Stomach (tissue), 4 donors: ENCODE measurements at regions not wholly inside any gene's neighbourhood (a gene's known extent, or its start where the extent isn't known, plus 50 kb on each side); places are given as distances from the start of the nearest gene placed in this dataset.

ENCODE experiments used
- EP300 ChIP-seq: sonication (generic); formaldehyde crosslinking; IDR thresholded peaks from one replicate; pipeline ENCODE4 v1.6.1; 2017; ENCODE audit warnings: antibody characterized with exemption
- POLR2A ChIP-seq, 4 donors: fragments of 450-650 bp; IDR thresholded peaks; one replicate each; pipeline ENCODE4 v1.6.1; 2016; ENCODE audit warnings: antibody characterized with exemption in 4 of 4, control low read depth in 2 of 4, mild to moderate bottlenecking in 1 of 4, moderate library complexity in 1 of 4
- POLR2AphosphoS5 ChIP-seq, 3 donors: sonication (generic); formaldehyde crosslinking; IDR thresholded peaks; one replicate each; pipeline ENCODE4 v1.6.1; 2016; ENCODE audit warnings: antibody characterized with exemption in 3 of 3
- TF ChIP-seq, protein P1 (sequence below), 7 experiments: fragments of 450-650 bp in 4 of 7; fragments of 200-600 bp in 3 of 7; sonication (generic) in 3 of 7; IDR thresholded peaks; one replicate each; pipeline ENCODE4 v1.5.1; 2016 to 2019; ENCODE audit warnings: antibody characterized with exemption in 7 of 7, control low read depth in 2 of 7, mild to moderate bottlenecking in 1 of 7

DNA sequence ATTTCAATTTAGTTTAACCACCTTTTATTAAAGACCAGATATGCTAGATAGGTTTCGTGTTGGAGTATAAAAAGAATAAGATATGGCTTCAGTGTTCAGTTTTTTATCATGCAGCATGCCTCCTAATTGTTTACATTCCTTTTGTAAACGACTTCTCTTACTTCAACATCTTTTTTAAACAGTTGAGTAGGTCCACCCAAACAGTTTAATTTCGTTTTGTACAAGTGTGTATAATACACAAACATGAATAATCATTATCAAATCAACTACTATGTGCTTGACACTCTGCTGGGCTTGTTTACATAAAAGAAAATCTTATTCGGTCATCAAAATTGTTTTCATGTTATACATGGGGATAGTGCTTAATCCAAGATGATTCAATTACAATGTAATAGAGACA lies 906.3 kb upstream of the ADGRL4 start:
- no peak for TF ChIP-seq POLR2A (IDR thresholded peaks at IDR 0.05)
- TF ChIP-seq, protein P1, sequence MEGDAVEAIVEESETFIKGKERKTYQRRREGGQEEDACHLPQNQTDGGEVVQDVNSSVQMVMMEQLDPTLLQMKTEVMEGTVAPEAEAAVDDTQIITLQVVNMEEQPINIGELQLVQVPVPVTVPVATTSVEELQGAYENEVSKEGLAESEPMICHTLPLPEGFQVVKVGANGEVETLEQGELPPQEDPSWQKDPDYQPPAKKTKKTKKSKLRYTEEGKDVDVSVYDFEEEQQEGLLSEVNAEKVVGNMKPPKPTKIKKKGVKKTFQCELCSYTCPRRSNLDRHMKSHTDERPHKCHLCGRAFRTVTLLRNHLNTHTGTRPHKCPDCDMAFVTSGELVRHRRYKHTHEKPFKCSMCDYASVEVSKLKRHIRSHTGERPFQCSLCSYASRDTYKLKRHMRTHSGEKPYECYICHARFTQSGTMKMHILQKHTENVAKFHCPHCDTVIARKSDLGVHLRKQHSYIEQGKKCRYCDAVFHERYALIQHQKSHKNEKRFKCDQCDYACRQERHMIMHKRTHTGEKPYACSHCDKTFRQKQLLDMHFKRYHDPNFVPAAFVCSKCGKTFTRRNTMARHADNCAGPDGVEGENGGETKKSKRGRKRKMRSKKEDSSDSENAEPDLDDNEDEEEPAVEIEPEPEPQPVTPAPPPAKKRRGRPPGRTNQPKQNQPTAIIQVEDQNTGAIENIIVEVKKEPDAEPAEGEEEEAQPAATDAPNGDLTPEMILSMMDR (IDR thresholded peaks at IDR 0.05), result no peak
- TF ChIP-seq POLR2AphosphoS5 (IDR thresholded peaks at IDR 0.05), result no peak
- no peak for TF ChIP-seq EP300
